ENCODE measurements at regions not wholly inside any gene's neighbourhood (a gene's known extent, or its start where the extent isn't known, plus 50 kb on each side); places are given as distances from the start of the nearest gene placed in this dataset.

- Histone ChIP-seq H3K36me3 (ENCODE audit: low read length) (no peaks in the 10 kb centered on the region), H3K9me2 (replicated peaks; ENCODE audit: insufficient read depth, low read length) (no peaks in the 10 kb centered on the region), H3K9ac (ENCODE audit: low read length) (no peak overlapping the region), H3F3A (ENCODE audit: insufficient read depth) (no peaks in the 10 kb centered on the region), H3K4me3 (ENCODE audit: insufficient read depth, low read length, poor library complexity, severe bottlenecking) (no peak overlapping the region), H3K27me3 (ENCODE audit: low read length) (0 out of 2 replicates have a peak, but pooled peaks cover 5% of the 10 kb centered on the region), H3K9me3 (ENCODE audit: insufficient read depth, low read length) (no peaks in the 10 kb centered on the region), H3K27ac (ENCODE audit: low read depth, low read length) (no peak overlapping the region), H3K4me2 (ENCODE audit: low read depth, low read length, poor library complexity, severe bottlenecking) (no peak overlapping the region), H2AFZ (ENCODE audit: low read depth, low read length, severe bottlenecking) (no peak overlapping the region), H4K20me1 (ENCODE audit: low read depth, low read length) (no peaks in the 10 kb centered on the region), H3K79me2 (ENCODE audit: insufficient read depth, low read length) (no peaks in the 10 kb centered on the region)
- no peak for TF ChIP-seq EZH2phosphoT487 (conservative IDR thresholded peaks at IDR 0.05; ENCODE audit: low read length)
- TF ChIP-seq CTCF (IDR thresholded peaks at IDR 0.05; ENCODE audit: insufficient read depth, low read length, poor library complexity, severe bottlenecking): no peak
These were observed 51.2 kb upstream of the KCNG1 start for GRCh38 chr20:51074062-51074461.

Measured in SU-DHL-6 (cell line).